GM12892 (cell line): ENCODE measurements at regions not wholly inside any gene's neighbourhood (a gene's known extent, or its start where the extent isn't known, plus 50 kb on each side); places are given as distances from the start of the nearest gene placed in this dataset.

Source experiments
- POLR2A ChIP-seq: IDR thresholded peaks from 2 replicates; pipeline ENCODE4 v1.6.1; 2011; ENCODE audit warnings: low read depth, low read length, control low read depth
- TAF1 ChIP-seq: IDR thresholded peaks from 2 replicates; pipeline ENCODE4 v1.6.1; 2011; ENCODE audit warnings: low read depth, mild to moderate bottlenecking, control low read depth, low read length, borderline replicate concordance

- TF ChIP-seq POLR2A (no peak), TAF1 (no peak)
Observed at GRCh38 chr5:119860463-119860862, 231.1 kb downstream of the FAM170A start.
